ENCODE measurements at regions not wholly inside any gene's neighbourhood (a gene's known extent, or its start where the extent isn't known, plus 50 kb on each side); places are given as distances from the start of the nearest gene placed in this dataset.

DNA sequence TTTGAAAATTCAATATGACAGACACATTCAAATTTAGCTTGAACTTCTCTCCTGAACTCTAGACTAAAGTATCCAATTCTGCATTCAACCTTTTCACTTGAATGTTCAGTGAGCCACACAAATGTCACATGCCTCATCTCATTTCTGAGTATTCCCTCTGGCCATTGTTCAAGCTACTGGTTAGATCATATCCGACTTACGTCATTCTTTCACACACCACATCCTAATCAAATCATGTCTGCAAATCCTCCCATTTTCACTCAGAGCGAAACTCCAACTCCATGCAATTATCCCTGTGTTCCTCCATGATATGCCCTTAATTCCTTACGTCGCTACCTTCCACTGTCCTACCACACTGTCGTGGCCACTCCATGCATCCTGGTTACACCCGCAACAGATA, 425.1 kb downstream of the CBLN2 start (continued):
- TF ChIP-seq, protein P1, sequence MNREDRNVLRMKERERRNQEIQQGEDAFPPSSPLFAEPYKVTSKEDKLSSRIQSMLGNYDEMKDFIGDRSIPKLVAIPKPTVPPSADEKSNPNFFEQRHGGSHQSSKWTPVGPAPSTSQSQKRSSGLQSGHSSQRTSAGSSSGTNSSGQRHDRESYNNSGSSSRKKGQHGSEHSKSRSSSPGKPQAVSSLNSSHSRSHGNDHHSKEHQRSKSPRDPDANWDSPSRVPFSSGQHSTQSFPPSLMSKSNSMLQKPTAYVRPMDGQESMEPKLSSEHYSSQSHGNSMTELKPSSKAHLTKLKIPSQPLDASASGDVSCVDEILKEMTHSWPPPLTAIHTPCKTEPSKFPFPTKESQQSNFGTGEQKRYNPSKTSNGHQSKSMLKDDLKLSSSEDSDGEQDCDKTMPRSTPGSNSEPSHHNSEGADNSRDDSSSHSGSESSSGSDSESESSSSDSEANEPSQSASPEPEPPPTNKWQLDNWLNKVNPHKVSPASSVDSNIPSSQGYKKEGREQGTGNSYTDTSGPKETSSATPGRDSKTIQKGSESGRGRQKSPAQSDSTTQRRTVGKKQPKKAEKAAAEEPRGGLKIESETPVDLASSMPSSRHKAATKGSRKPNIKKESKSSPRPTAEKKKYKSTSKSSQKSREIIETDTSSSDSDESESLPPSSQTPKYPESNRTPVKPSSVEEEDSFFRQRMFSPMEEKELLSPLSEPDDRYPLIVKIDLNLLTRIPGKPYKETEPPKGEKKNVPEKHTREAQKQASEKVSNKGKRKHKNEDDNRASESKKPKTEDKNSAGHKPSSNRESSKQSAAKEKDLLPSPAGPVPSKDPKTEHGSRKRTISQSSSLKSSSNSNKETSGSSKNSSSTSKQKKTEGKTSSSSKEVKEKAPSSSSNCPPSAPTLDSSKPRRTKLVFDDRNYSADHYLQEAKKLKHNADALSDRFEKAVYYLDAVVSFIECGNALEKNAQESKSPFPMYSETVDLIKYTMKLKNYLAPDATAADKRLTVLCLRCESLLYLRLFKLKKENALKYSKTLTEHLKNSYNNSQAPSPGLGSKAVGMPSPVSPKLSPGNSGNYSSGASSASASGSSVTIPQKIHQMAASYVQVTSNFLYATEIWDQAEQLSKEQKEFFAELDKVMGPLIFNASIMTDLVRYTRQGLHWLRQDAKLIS (CRISPR knock-in tag; IDR thresholded peaks at IDR 0.05; ENCODE audit: borderline replicate concordance), result no peak
- TF ChIP-seq FOXP1 (CRISPR knock-in tag; IDR thresholded peaks at IDR 0.05; ENCODE audit: borderline replicate concordance) (no peak), NR1H2 (CRISPR knock-in tag; IDR thresholded peaks at IDR 0.05) (no peak), SOX15 (CRISPR knock-in tag; IDR thresholded peaks at IDR 0.05) (no peak), RELA (CRISPR knock-in tag; IDR thresholded peaks at IDR 0.05; ENCODE audit: borderline replicate concordance) (no peak)
- TF ChIP-seq, protein P2, sequence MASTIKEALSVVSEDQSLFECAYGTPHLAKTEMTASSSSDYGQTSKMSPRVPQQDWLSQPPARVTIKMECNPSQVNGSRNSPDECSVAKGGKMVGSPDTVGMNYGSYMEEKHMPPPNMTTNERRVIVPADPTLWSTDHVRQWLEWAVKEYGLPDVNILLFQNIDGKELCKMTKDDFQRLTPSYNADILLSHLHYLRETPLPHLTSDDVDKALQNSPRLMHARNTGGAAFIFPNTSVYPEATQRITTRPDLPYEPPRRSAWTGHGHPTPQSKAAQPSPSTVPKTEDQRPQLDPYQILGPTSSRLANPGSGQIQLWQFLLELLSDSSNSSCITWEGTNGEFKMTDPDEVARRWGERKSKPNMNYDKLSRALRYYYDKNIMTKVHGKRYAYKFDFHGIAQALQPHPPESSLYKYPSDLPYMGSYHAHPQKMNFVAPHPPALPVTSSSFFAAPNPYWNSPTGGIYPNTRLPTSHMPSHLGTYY (CRISPR knock-in tag; IDR thresholded peaks at IDR 0.05), result no peak
- TF ChIP-seq, protein P3, sequence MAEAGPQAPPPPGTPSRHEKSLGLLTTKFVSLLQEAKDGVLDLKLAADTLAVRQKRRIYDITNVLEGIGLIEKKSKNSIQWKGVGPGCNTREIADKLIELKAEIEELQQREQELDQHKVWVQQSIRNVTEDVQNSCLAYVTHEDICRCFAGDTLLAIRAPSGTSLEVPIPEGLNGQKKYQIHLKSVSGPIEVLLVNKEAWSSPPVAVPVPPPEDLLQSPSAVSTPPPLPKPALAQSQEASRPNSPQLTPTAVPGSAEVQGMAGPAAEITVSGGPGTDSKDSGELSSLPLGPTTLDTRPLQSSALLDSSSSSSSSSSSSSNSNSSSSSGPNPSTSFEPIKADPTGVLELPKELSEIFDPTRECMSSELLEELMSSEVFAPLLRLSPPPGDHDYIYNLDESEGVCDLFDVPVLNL (CRISPR knock-in tag; IDR thresholded peaks at IDR 0.05; ENCODE audit: borderline replicate concordance, low read depth), result no peak

DNA sequence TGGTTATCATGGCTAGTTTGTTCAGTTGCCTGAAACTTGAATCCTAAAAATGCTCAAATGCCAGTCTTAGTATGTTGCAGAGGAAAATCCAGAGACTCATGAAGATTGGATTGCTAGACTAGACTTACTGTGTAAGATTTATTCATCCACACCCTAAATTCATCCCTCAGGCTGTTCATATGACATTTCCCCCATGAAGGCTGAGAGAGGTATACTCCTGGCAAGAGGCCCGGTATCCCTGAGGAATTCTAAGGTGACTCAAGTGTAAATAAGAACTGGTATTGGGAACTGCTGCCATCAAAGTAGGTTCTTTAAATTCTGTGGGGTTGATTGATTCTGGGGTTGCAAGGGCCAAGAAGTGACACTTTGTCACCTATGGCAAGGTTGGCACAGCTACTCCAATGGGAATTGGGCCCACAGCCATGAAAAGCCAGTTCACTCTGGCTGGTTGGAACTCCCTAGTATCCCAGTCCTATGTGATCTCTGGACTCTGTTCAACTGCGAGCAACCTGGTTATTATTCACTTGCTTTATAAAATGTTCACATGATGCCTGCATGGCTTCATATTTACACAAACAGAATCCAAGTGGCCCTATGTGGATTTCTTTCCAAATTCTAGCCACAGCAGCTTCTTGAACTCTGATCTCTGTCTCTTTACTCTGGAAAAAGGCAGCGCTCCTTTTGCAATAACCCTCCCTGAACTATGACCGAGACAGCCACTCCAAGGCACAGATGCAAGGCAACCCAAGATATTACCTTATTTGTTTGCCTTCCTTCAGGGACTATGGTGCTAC, 429.1 kb downstream of the CBLN2 start:
- DNase-seq (ENCODE audit: low spot score), result no peak
- ChIA-PET POLR2A (no interaction called here), CTCF (no interaction called here)
- Mint-ChIP-seq H3K27me3 (ENCODE audit: low read depth) (no peaks in the 10 kb centered on the region; the same call in 1 of the 2 replicates), H3K27ac (no peak overlapping the region), H3K9me3 (peaks cover 20% of the 10 kb centered on the region), H3K4me3 (no peak overlapping the region), H3K4me1 (peaks cover 3% of the 10 kb centered on the region), H3K36me3 (no peaks in the 10 kb centered on the region)
- ATAC-seq, result no peak
- TF ChIP-seq TEAD1 (CRISPR knock-in tag; IDR thresholded peaks at IDR 0.05) (no peak), TCF7 (CRISPR knock-in tag; IDR thresholded peaks at IDR 0.05; ENCODE audit: low read depth) (no peak), SMAD4 (CRISPR knock-in tag; IDR thresholded peaks at IDR 0.05) (no peak), NR3C1 (CRISPR knock-in tag; conservative IDR thresholded peaks at IDR 0.05; ENCODE audit: low read depth) (no peak), ATF1 (CRISPR knock-in tag; IDR thresholded peaks at IDR 0.05) (no peak), IRF2 (CRISPR knock-in tag; IDR thresholded peaks at IDR 0.05; ENCODE audit: borderline replicate concordance, low read depth) (no peak)
- TF ChIP-seq, protein P4, sequence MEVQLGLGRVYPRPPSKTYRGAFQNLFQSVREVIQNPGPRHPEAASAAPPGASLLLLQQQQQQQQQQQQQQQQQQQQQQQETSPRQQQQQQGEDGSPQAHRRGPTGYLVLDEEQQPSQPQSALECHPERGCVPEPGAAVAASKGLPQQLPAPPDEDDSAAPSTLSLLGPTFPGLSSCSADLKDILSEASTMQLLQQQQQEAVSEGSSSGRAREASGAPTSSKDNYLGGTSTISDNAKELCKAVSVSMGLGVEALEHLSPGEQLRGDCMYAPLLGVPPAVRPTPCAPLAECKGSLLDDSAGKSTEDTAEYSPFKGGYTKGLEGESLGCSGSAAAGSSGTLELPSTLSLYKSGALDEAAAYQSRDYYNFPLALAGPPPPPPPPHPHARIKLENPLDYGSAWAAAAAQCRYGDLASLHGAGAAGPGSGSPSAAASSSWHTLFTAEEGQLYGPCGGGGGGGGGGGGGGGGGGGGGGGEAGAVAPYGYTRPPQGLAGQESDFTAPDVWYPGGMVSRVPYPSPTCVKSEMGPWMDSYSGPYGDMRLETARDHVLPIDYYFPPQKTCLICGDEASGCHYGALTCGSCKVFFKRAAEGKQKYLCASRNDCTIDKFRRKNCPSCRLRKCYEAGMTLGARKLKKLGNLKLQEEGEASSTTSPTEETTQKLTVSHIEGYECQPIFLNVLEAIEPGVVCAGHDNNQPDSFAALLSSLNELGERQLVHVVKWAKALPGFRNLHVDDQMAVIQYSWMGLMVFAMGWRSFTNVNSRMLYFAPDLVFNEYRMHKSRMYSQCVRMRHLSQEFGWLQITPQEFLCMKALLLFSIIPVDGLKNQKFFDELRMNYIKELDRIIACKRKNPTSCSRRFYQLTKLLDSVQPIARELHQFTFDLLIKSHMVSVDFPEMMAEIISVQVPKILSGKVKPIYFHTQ (CRISPR knock-in tag; IDR thresholded peaks at IDR 0.05), result no peak
- TF ChIP-seq, protein P5, sequence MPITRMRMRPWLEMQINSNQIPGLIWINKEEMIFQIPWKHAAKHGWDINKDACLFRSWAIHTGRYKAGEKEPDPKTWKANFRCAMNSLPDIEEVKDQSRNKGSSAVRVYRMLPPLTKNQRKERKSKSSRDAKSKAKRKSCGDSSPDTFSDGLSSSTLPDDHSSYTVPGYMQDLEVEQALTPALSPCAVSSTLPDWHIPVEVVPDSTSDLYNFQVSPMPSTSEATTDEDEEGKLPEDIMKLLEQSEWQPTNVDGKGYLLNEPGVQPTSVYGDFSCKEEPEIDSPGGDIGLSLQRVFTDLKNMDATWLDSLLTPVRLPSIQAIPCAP (CRISPR knock-in tag; IDR thresholded peaks at IDR 0.05), result no peak
- TF ChIP-seq, protein P2 (CRISPR knock-in tag; IDR thresholded peaks at IDR 0.05), result no peak
- TF ChIP-seq, protein P6, sequence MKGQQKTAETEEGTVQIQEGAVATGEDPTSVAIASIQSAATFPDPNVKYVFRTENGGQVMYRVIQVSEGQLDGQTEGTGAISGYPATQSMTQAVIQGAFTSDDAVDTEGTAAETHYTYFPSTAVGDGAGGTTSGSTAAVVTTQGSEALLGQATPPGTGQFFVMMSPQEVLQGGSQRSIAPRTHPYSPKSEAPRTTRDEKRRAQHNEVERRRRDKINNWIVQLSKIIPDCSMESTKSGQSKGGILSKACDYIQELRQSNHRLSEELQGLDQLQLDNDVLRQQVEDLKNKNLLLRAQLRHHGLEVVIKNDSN (CRISPR knock-in tag; IDR thresholded peaks at IDR 0.05), result no peak
